HEK293T (cell line): ENCODE measurements at regions not wholly inside any gene's neighbourhood (a gene's known extent, or its start where the extent isn't known, plus 50 kb on each side); places are given as distances from the start of the nearest gene placed in this dataset.

Source experiments
- CTBP1 ChIP-seq: fragments of 450-650 bp; IDR thresholded peaks from 2 replicates; pipeline ENCODE4 v1.6.1; 2016; ENCODE audit warnings: borderline replicate concordance
- FOXK2 ChIP-seq: fragments of 450-650 bp; IDR thresholded peaks from 2 replicates; pipeline ENCODE4 v1.6.1; 2016; ENCODE audit warnings: mild to moderate bottlenecking
- FOXM1 ChIP-seq: fragments of 450-650 bp; IDR thresholded peaks from 2 replicates; pipeline ENCODE4 v1.6.1; 2017; ENCODE audit warnings: mild to moderate bottlenecking, borderline replicate concordance
- HDGF ChIP-seq: fragments of 450-650 bp; IDR thresholded peaks from 2 replicates; pipeline ENCODE4 v1.6.1; 2017; ENCODE audit warnings: antibody characterized with exemption, borderline replicate concordance
- PKNOX1 ChIP-seq: fragments of 450-650 bp; IDR thresholded peaks from 2 replicates; pipeline ENCODE4 v1.6.1; 2016

GRCh38 chr4:180817529-180817928 is 1425.7 kb upstream of the TENM3 start:
- no peak for TF ChIP-seq HDGF
- no peak for TF ChIP-seq PKNOX1
- no peak for TF ChIP-seq FOXK2
- no peak for TF ChIP-seq FOXM1
- TF ChIP-seq CTBP1, result no peak
